HEK293 (cell line): ENCODE measurements at regions not wholly inside any gene's neighbourhood (a gene's known extent, or its start where the extent isn't known, plus 50 kb on each side); places are given as distances from the start of the nearest gene placed in this dataset.

Experiments used
- KLF16 ChIP-seq: fragments of 450-650 bp; formaldehyde crosslinking; IDR thresholded peaks from 2 replicates; pipeline ENCODE4 v1.5.1; 2017; ENCODE audit warnings: missing biosample characterization, missing genetic modification characterization
- ZBTB8A ChIP-seq: fragments of 450-650 bp; formaldehyde crosslinking; IDR thresholded peaks from 2 replicates; pipeline ENCODE4 v1.5.1; 2016; ENCODE audit warnings: missing biosample characterization, missing genetic modification characterization
- ZNF146 ChIP-seq: fragments of 450-650 bp; formaldehyde crosslinking; IDR thresholded peaks from 2 replicates; pipeline ENCODE4 v1.5.1; 2016; ENCODE audit warnings: missing biosample characterization, missing genetic modification characterization
- TF ChIP-seq, protein P1 (sequence below): fragments of 450-650 bp; formaldehyde crosslinking; IDR thresholded peaks from 2 replicates; pipeline ENCODE4 v1.5.1; 2016; ENCODE audit warnings: missing biosample characterization, missing genetic modification characterization

DNA sequence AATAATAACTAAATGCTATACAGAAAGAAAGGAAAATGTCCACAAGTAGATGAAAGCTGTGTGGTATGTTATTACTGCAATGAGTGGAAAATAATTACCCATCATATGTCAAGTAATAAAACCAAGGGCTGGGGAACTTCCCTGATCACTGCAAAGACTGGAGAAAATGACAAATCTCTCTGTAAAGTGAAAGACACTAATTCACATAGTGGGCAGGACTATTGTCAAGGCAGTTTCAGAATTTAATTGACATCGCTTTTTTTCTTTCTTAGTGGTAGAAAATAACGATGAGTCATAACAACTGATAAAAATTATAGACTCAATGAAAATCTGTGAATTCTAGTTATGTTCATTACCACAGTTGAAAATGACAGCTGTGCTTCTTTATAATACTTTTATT, 153.7 kb upstream of the ST6GALNAC5 start:
- TF ChIP-seq ZNF146 (tag by site-specific recombination): no peak
- TF ChIP-seq ZBTB8A (tag by site-specific recombination): no peak
- TF ChIP-seq, protein P1, sequence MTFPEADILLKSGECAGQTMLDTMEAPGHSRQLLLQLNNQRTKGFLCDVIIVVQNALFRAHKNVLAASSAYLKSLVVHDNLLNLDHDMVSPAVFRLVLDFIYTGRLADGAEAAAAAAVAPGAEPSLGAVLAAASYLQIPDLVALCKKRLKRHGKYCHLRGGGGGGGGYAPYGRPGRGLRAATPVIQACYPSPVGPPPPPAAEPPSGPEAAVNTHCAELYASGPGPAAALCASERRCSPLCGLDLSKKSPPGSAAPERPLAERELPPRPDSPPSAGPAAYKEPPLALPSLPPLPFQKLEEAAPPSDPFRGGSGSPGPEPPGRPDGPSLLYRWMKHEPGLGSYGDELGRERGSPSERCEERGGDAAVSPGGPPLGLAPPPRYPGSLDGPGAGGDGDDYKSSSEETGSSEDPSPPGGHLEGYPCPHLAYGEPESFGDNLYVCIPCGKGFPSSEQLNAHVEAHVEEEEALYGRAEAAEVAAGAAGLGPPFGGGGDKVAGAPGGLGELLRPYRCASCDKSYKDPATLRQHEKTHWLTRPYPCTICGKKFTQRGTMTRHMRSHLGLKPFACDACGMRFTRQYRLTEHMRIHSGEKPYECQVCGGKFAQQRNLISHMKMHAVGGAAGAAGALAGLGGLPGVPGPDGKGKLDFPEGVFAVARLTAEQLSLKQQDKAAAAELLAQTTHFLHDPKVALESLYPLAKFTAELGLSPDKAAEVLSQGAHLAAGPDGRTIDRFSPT (tag by site-specific recombination): no peak
- no peak for TF ChIP-seq KLF16
